ENCODE measurements at regions not wholly inside any gene's neighbourhood (a gene's known extent, or its start where the extent isn't known, plus 50 kb on each side); places are given as distances from the start of the nearest gene placed in this dataset.
A peak's percentile ranks its signal among the peaks of the same experiment; 100 is the strongest.

GRCh38 chr4:125121581-125121980 lies 193.2 kb upstream of the FAT4 start:
- no peaks in the 10 kb centered on the region for H3K9me3 ChIP-seq
- no peaks in the 10 kb centered on the region; the same call in 1 of the 2 replicates for H3K4me1 ChIP-seq
- in situ Hi-C loops (cut with MboI; ENCODE audit: low sequenced_read_pairs) = no loop called here
- H3K27me3 ChIP-seq (ENCODE audit: low read depth) = no peaks in the 10 kb centered on the region
- H3K36me3 ChIP-seq (replicated peaks) = no peaks in the 10 kb centered on the region
- DNase-seq (ENCODE audit: low spot score in 2 of 2) = no peak
- H3K4me3 ChIP-seq = no peak overlapping the region

- no peaks in the 10 kb centered on the region for H3K27me3 ChIP-seq (ENCODE audit: low read depth)
- in situ Hi-C loops (cut with MboI; ENCODE audit: low sequenced_read_pairs) = no loop called here
- H3K4me1 ChIP-seq = no peaks in the 10 kb centered on the region
- H3K4me3 ChIP-seq = no peak overlapping the region
- no peak for DNase-seq (ENCODE audit: low spot score in 2 of 2)
- no peaks in the 10 kb centered on the region for H3K36me3 ChIP-seq (replicated peaks)
- no peaks in the 10 kb centered on the region for H3K9me3 ChIP-seq
These were observed 198.3 kb upstream of the FAT4 start for GRCh38 chr4:125116431-125116830.

GRCh38 chr4:125115941-125116340 lies 198.8 kb upstream of the FAT4 start:
- in situ Hi-C loops (cut with MboI; ENCODE audit: low sequenced_read_pairs) = no loop called here
- H3K9me3 ChIP-seq = no peaks in the 10 kb centered on the region
- H3K4me1 ChIP-seq = no peaks in the 10 kb centered on the region
- DNase-seq (ENCODE audit: low spot score in 2 of 2) = no peak
- H3K36me3 ChIP-seq (replicated peaks) = no peaks in the 10 kb centered on the region
- no peaks in the 10 kb centered on the region for H3K27me3 ChIP-seq (ENCODE audit: low read depth)
- no peak overlapping the region for H3K4me3 ChIP-seq

- H3K4me3 ChIP-seq = no peak overlapping the region
- no peaks in the 10 kb centered on the region for H3K27me3 ChIP-seq (ENCODE audit: low read depth)
- H3K4me1 ChIP-seq = no peaks in the 10 kb centered on the region
- in situ Hi-C loops (cut with MboI; ENCODE audit: low sequenced_read_pairs) = no loop called here
- no peak for DNase-seq (ENCODE audit: low spot score in 2 of 2)
- H3K36me3 ChIP-seq (replicated peaks) = no peaks in the 10 kb centered on the region
- no peaks in the 10 kb centered on the region for H3K9me3 ChIP-seq
These were observed 199.3 kb upstream of the FAT4 start for GRCh38 chr4:125115476-125115875.

GRCh38 chr4:125112536-125112935 lies 202.2 kb upstream of the FAT4 start:
- no peak for DNase-seq (ENCODE audit: low spot score in 2 of 2)
- no peaks in the 10 kb centered on the region for H3K27me3 ChIP-seq (ENCODE audit: low read depth)
- no peaks in the 10 kb centered on the region for H3K4me1 ChIP-seq
- no peaks in the 10 kb centered on the region for H3K9me3 ChIP-seq
- H3K36me3 ChIP-seq (replicated peaks) = no peaks in the 10 kb centered on the region
- in situ Hi-C loops (cut with MboI; ENCODE audit: low sequenced_read_pairs) = no loop called here
- H3K4me3 ChIP-seq = no peak overlapping the region

GRCh38 chr4:125111323-125111722 lies 203.4 kb upstream of the FAT4 start:
- Histone ChIP-seq H3K36me3 (replicated peaks) (no peaks in the 10 kb centered on the region), H3K4me1 (no peaks in the 10 kb centered on the region), H3K27me3 (ENCODE audit: low read depth) (no peaks in the 10 kb centered on the region), H3K4me3 (no peak overlapping the region), H3K9me3 (no peaks in the 10 kb centered on the region)
- no peak for DNase-seq (ENCODE audit: low spot score in 2 of 2)
- in situ Hi-C loops (cut with MboI; ENCODE audit: low sequenced_read_pairs) = no loop called here

- in situ Hi-C loops (cut with MboI; ENCODE audit: low sequenced_read_pairs) = no loop called here
- peaks cover 26% of the 10 kb centered on the region for H3K4me1 ChIP-seq
- no peaks in the 10 kb centered on the region for H3K27me3 ChIP-seq (ENCODE audit: low read depth)
- H3K36me3 ChIP-seq (replicated peaks) = no peaks in the 10 kb centered on the region
- H3K4me3 ChIP-seq = no peak overlapping the region
- H3K9me3 ChIP-seq = no peaks in the 10 kb centered on the region
- no peak for DNase-seq (ENCODE audit: low spot score in 2 of 2)
These were observed 209.2 kb upstream of the FAT4 start for GRCh38 chr4:125105561-125105960.

GRCh38 chr4:125104616-125105015 lies 210.1 kb upstream of the FAT4 start:
- Histone ChIP-seq H3K36me3 (replicated peaks) (no peaks in the 10 kb centered on the region), H3K4me3 (no peak overlapping the region), H3K27me3 (ENCODE audit: low read depth) (no peaks in the 10 kb centered on the region), H3K4me1 (peaks cover 26% of the 10 kb centered on the region), H3K9me3 (no peaks in the 10 kb centered on the region)
- DNase-seq (ENCODE audit: low spot score in 2 of 2) = no peak
- in situ Hi-C loops (cut with MboI; ENCODE audit: low sequenced_read_pairs) = no loop called here

- no peaks in the 10 kb centered on the region for H3K27me3 ChIP-seq (ENCODE audit: low read depth)
- no peak for DNase-seq (ENCODE audit: low spot score in 2 of 2)
- H3K9me3 ChIP-seq = no peaks in the 10 kb centered on the region
- peaks cover 26% of the 10 kb centered on the region for H3K4me1 ChIP-seq
- no peaks in the 10 kb centered on the region for H3K36me3 ChIP-seq (replicated peaks)
- H3K4me3 ChIP-seq = no peak overlapping the region
- in situ Hi-C loops (cut with MboI; ENCODE audit: low sequenced_read_pairs) = no loop called here
These were observed 213.0 kb upstream of the FAT4 start for GRCh38 chr4:125101719-125102118.

- Histone ChIP-seq H3K9me3 (no peaks in the 10 kb centered on the region), H3K27me3 (ENCODE audit: low read depth) (no peaks in the 10 kb centered on the region), H3K4me3 (no peak overlapping the region), H3K36me3 (replicated peaks) (no peaks in the 10 kb centered on the region), H3K4me1 (peaks cover 4% of the 10 kb centered on the region; the same call in 1 of the 2 replicates)
- in situ Hi-C loops (cut with MboI; ENCODE audit: low sequenced_read_pairs) = no loop called here
- no peak for DNase-seq (ENCODE audit: low spot score in 2 of 2)
These were observed 217.0 kb upstream of the FAT4 start for GRCh38 chr4:125097729-125098128.

- in situ Hi-C loops (cut with MboI; ENCODE audit: low sequenced_read_pairs) = no loop called here
- H3K9me3 ChIP-seq = no peaks in the 10 kb centered on the region
- no peaks in the 10 kb centered on the region for H3K27me3 ChIP-seq (ENCODE audit: low read depth)
- H3K4me1 ChIP-seq = peaks cover 9% of the 10 kb centered on the region
- no peak for DNase-seq (ENCODE audit: low spot score in 2 of 2)
- H3K36me3 ChIP-seq (replicated peaks) = no peaks in the 10 kb centered on the region
- H3K4me3 ChIP-seq = no peak overlapping the region
These were observed 218.1 kb upstream of the FAT4 start for GRCh38 chr4:125096662-125097061.

- Histone ChIP-seq H3K4me3 (no peak overlapping the region), H3K36me3 (replicated peaks) (no peaks in the 10 kb centered on the region), H3K4me1 (peaks cover 22% of the 10 kb centered on the region), H3K27me3 (ENCODE audit: low read depth) (no peaks in the 10 kb centered on the region), H3K9me3 (no peaks in the 10 kb centered on the region)
- DNase-seq (ENCODE audit: low spot score in 2 of 2) = peak in 1 of 2 experiments; percentile 11
- in situ Hi-C loops (cut with MboI; ENCODE audit: low sequenced_read_pairs) = no loop called here
These were observed 223.2 kb upstream of the FAT4 start for GRCh38 chr4:125091541-125091940.

GRCh38 chr4:125091101-125091500 lies 223.7 kb upstream of the FAT4 start:
- in situ Hi-C loops (cut with MboI; ENCODE audit: low sequenced_read_pairs) = no loop called here
- peaks cover 22% of the 10 kb centered on the region for H3K4me1 ChIP-seq
- no peaks in the 10 kb centered on the region for H3K36me3 ChIP-seq (replicated peaks)
- H3K4me3 ChIP-seq = no peak overlapping the region
- H3K9me3 ChIP-seq = no peaks in the 10 kb centered on the region
- no peaks in the 10 kb centered on the region for H3K27me3 ChIP-seq (ENCODE audit: low read depth)
- DNase-seq (ENCODE audit: low spot score in 2 of 2) = peak; percentile 48 to 96

- no peaks in the 10 kb centered on the region for H3K9me3 ChIP-seq
- no peaks in the 10 kb centered on the region for H3K27me3 ChIP-seq (ENCODE audit: low read depth)
- in situ Hi-C loops (cut with MboI; ENCODE audit: low sequenced_read_pairs) = no loop called here
- DNase-seq (ENCODE audit: low spot score in 2 of 2) = no peak
- no peak overlapping the region for H3K4me3 ChIP-seq
- no peaks in the 10 kb centered on the region; the same call in 1 of the 2 replicates for H3K4me1 ChIP-seq
- no peaks in the 10 kb centered on the region for H3K36me3 ChIP-seq (replicated peaks)
These were observed 230.1 kb upstream of the FAT4 start for GRCh38 chr4:125084608-125085007.

GRCh38 chr4:125082729-125083417 lies 231.9 kb upstream of the FAT4 start:
- H3K9me3 ChIP-seq = no peaks in the 10 kb centered on the region
- H3K27me3 ChIP-seq (ENCODE audit: low read depth) = no peaks in the 10 kb centered on the region
- no peaks in the 10 kb centered on the region for H3K36me3 ChIP-seq (replicated peaks)
- H3K4me3 ChIP-seq = no peak overlapping the region
- in situ Hi-C loops (cut with MboI; ENCODE audit: low sequenced_read_pairs) = no loop called here
- no peak for DNase-seq (ENCODE audit: low spot score in 2 of 2)
- no peaks in the 10 kb centered on the region; the same call in 1 of the 2 replicates for H3K4me1 ChIP-seq
